ENCODE measurements at regions not wholly inside any gene's neighbourhood (a gene's known extent, or its start where the extent isn't known, plus 50 kb on each side); places are given as distances from the start of the nearest gene placed in this dataset.

GRCh38 chr2:204321910-204322751 is 223.1 kb upstream of the PARD3B start:
- ATAC-seq, result peak; percentile 51
- intact Hi-C loops (cut with DNase I), result loop anchor here (5.0 to 10.0 kb wide), 3 partner anchors 60 to 1603 kb away; no protein-coding TSS in a partner anchor
- no peak for DNase-seq (ENCODE audit: missing footprints)

- ATAC-seq (peak; percentile 79), DNase-seq (ENCODE audit: missing footprints) (no peak)
- intact Hi-C loops (cut with DNase I), result loop anchor here (2.0 to 10.0 kb wide), 3 partner anchors 367 to 1599 kb away; no protein-coding TSS in a partner anchor
These were observed 219.8 kb upstream of the PARD3B start for GRCh38 chr2:204325468-204325867.

- intact Hi-C loops (cut with DNase I), result loop anchor here (10.0 kb wide), 2 partner anchors 1556 to 1596 kb away; no protein-coding TSS in a partner anchor
- no peak for DNase-seq (ENCODE audit: missing footprints)
- no peak for ATAC-seq
These were observed 216.9 kb upstream of the PARD3B start for GRCh38 chr2:204328373-204328772.

GRCh38 chr2:204329016-204329415 is 216.3 kb upstream of the PARD3B start:
- intact Hi-C loops (cut with DNase I), result loop anchor here (10.0 kb wide), 2 partner anchors 1556 to 1596 kb away; no protein-coding TSS in a partner anchor
- ATAC-seq, result no peak
- DNase-seq (ENCODE audit: missing footprints), result no peak

GRCh38 chr2:204329532-204329931 is 215.7 kb upstream of the PARD3B start:
- DNase-seq (ENCODE audit: missing footprints), result no peak
- intact Hi-C loops (cut with DNase I), result loop anchor here (10.0 kb wide), 2 partner anchors 1555 to 1595 kb away; no protein-coding TSS in a partner anchor
- no peak for ATAC-seq

- intact Hi-C loops (cut with DNase I), result no loop called here
- ATAC-seq, result no peak
- DNase-seq (ENCODE audit: missing footprints), result no peak
These were observed 214.1 kb upstream of the PARD3B start for GRCh38 chr2:204331180-204331579.

- intact Hi-C loops (cut with DNase I), result no loop called here
- ATAC-seq (no peak), DNase-seq (ENCODE audit: missing footprints) (no peak)
These were observed 213.3 kb upstream of the PARD3B start for GRCh38 chr2:204331988-204332387.

- intact Hi-C loops (cut with DNase I), result no loop called here
- DNase-seq (ENCODE audit: missing footprints) (no peak), ATAC-seq (no peak)
These were observed 212.6 kb upstream of the PARD3B start for GRCh38 chr2:204332706-204333105.

- ATAC-seq (no peak), DNase-seq (ENCODE audit: missing footprints) (no peak)
- intact Hi-C loops (cut with DNase I), result no loop called here
These were observed 211.4 kb upstream of the PARD3B start for GRCh38 chr2:204333861-204334260.

- intact Hi-C loops (cut with DNase I), result no loop called here
- ATAC-seq, result no peak
These were observed 209.7 kb upstream of the PARD3B start for GRCh38 chr2:204335451-204336058.

GRCh38 chr2:204336153-204336744 is 209.0 kb upstream of the PARD3B start:
- no peak for DNase-seq (ENCODE audit: missing footprints)
- no peak for ATAC-seq
- intact Hi-C loops (cut with DNase I), result no loop called here

More at GRCh38 chr2:204335451-204336058, 209.7 kb upstream of the PARD3B start:
- no peak for DNase-seq (ENCODE audit: missing footprints)

GRCh38 chr2:204337638-204338037 is 207.6 kb upstream of the PARD3B start:
- no peak for ATAC-seq
- intact Hi-C loops (cut with DNase I), result no loop called here
- no peak for DNase-seq (ENCODE audit: missing footprints)

GRCh38 chr2:204339212-204339715 is 206.0 kb upstream of the PARD3B start:
- no peak for ATAC-seq
- intact Hi-C loops (cut with DNase I), result no loop called here
- no peak for DNase-seq (ENCODE audit: missing footprints)

- intact Hi-C loops (cut with DNase I), result no loop called here
- DNase-seq (ENCODE audit: missing footprints) (no peak), ATAC-seq (no peak)
These were observed 204.8 kb upstream of the PARD3B start for GRCh38 chr2:204340511-204340910.

GRCh38 chr2:204341887-204342276 is 203.4 kb upstream of the PARD3B start:
- DNase-seq (ENCODE audit: missing footprints) (no peak), ATAC-seq (no peak)
- intact Hi-C loops (cut with DNase I), result no loop called here

GRCh38 chr2:204343685-204344084 is 201.6 kb upstream of the PARD3B start:
- ATAC-seq, result no peak
- intact Hi-C loops (cut with DNase I), result no loop called here
- no peak for DNase-seq (ENCODE audit: missing footprints)

- intact Hi-C loops (cut with DNase I), result no loop called here
- DNase-seq (ENCODE audit: missing footprints) (no peak), ATAC-seq (no peak)
These were observed 201.2 kb upstream of the PARD3B start for GRCh38 chr2:204344119-204344518.

GRCh38 chr2:204346906-204347305 is 198.4 kb upstream of the PARD3B start:
- intact Hi-C loops (cut with DNase I), result no loop called here
- no peak for ATAC-seq

GRCh38 chr2:204353823-204354222 is 191.5 kb upstream of the PARD3B start:
- ATAC-seq (no peak), DNase-seq (ENCODE audit: missing footprints) (no peak)
- intact Hi-C loops (cut with DNase I), result no loop called here

More at GRCh38 chr2:204346906-204347305, 198.4 kb upstream of the PARD3B start:
- no peak for DNase-seq (ENCODE audit: missing footprints)
